ENCODE measurements at regions not wholly inside any gene's neighbourhood (a gene's known extent, or its start where the extent isn't known, plus 50 kb on each side); places are given as distances from the start of the nearest gene placed in this dataset.
A peak's percentile ranks its signal among the peaks of the same experiment; 100 is the strongest.

DNA sequence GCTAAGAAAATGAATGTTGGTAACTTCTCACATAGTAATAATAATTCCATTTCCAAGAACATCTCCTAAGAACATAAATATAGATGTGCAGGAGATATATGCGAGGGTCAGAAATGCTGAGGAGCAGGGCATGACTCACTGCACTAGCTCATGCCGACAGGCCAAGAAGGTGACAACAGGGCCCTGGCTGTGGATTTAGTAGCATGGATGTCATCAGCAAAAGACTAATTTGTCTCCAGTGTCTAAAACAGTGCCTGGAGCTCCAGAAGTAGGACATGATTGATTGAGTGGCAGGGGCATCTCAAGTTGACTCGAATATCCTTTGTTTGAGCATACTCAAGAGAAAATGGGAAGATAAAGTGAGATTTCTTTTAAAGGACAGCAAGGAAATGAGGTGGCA is 207.0 kb upstream of the FOXA2 start:
- no peak for DNase-seq

DNA sequence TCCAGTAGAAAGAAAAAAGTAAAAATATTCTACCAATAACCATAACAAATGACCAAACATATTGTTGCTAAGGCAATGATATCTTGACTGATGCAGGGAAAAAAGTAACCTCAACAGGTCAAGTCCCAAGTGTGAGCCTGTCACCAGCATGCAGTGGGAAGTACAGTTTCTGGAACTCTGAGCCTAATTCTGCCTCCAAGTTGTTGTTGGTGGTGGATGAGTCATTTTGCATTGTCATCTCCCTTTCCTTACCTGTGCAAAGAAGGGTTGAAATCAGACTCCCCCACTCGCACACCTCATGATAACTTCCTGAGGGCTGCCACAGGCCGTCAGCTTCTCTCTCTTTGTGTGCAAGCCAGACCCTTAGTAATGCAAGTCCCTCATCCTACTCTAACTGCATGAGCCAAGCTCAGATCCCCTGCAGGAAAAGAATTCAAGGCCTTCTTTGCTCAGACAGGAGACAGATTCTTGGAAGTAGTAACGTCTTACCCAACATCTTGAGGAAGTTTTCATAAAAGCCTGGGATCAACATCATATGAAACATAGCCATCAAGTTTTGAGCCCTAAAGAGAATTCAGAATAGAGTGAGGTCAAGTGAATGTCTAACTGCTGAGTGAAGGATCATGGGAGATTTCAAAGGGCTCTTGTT is 207.6 kb upstream of the FOXA2 start:
- DNase-seq, result no peak

DNA sequence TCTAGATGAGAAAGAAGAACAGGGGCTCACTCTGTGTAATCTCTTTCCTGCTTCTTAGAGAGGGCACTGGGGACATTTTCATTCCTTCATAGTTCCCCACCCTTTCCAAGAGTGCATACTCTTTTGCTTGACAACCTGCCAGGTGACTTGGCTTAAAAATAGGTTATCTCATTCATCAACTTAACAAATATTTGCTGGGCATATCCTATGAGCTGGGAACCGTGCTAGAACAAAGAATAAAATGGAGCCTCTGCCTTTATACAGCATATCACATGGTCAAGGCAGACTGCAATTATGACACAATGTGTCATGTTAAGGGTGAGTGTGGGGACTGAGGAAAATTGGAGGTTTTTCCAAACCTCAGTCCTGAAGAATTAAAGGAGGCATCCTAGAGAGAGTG is 209.8 kb upstream of the FOXA2 start:
- DNase-seq, result no peak

DNA sequence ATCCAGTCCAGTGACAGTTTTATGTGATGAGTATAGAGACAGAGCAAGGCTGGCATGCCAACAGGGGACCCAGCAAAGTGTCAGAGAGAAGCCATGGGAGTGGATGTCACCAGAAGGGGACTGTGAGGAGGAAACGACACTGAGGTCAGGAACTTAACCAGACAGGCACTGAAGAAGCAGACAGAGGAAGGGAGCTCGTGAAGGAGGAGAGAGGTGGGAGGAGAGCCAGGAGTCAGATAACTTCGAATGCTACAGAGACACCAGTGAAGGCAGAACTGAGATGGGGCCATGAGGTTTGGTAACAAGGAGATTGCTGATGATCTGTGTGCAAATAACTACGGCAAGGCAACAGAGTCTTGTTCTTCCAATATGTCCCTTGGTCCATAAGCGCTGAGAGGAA is 211.1 kb upstream of the FOXA2 start:
- DNase-seq, result no peak

DNA sequence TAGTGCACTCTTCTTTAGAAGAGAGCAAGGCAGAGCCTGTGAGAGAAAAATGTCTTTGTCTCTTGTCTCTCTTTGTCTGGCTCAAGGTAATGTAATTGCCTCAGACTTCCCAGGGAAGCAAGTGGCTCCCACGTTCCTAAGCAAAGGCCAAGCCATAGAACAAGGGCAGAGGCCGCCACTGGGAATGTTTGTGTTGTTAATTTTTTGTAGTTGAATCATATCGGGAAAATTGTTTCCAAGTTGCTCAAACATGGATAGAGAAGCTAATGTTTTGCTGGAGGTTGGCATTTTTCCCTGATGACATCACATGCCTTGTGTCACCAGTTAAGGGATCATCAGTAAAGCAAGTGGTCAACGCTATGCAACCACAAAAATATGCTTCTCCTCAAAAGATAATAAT is 211.5 kb upstream of the FOXA2 start:
- DNase-seq, result no peak

DNA sequence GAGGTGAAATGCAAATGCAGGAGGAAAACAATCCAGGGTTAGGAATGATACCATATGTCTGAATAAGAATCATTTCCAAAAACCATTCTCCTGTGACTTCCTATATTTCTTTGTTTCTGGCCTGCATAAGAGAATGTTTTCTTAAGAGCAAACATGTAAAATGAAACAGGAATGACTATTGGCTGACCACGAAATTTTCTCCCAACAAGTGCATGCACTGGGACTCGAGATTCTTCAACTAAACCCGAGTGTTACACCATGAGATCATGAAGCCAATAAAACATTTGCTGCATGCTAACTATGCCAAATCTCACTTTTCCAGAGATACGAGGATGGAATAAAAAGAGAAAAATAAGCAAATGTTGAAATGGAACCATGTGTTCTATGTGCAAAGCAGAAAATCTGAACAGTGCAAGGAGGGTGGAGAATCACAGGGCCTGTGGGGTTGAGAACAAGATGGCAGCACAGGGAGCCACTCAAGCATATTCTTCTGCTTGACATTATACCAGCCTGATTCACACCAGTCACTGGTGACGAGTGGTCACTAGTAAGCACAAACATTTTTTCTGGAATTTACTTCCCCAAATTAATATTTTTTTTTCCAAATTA is 212.2 kb upstream of the FOXA2 start:
- no peak for DNase-seq

DNA sequence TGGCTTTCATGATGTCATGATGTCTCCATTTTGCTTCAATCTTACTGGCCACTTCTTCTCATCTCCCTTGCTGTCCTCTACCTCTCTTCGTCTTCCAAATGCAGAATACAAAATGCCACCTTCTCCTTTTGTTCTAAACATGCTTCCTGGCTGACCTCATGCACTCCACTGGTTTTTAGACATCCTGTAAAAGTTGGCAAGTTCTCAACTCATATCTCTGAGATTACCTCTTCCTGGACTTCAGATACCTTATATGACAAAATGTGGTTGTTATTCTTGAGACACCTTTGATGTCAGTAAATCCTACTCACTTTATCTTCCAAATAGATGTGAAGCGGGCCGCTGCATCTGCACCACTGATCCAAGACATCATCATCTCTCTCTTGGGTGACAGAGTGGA is 212.7 kb upstream of the FOXA2 start:
- DNase-seq, result no peak

DNA sequence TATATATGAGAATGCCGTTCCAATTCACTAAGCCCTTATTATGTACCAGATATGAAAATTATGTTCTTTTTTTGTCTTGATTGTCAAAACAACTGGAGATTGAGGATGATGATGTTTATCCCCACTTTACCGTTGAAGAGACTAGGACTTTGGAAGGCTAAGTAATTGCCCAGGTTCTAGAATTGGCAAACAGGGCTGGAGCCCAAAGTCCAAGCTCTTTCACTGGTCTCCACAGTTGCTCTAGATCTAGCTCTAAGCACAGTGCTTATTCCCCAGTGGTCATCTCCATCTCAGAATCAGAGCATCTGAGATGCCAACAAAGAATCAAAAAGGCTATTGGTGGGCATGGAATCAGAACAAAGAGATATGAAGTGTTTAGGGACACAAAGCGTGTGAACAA is 215.3 kb upstream of the FOXA2 start:
- DNase-seq, result no peak

DNA sequence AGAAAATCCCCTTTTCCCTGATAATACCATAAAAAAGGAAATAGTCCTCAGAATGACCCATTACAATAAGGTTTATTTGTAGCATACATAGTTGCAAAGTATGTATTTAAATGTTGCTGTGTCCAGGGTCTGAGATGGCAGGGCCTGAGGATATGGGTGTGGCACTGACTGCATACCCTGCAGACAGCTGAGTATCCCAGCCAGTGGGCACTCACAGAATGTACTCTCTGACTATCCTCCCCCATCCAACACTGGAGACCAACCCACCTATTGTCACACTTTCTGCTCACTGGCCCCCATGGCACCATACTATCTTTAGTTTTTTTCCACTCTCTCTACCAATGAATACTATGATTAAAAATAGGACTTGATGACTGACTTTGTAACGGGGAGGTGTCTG is 215.8 kb upstream of the FOXA2 start:
- no peak for DNase-seq

DNA sequence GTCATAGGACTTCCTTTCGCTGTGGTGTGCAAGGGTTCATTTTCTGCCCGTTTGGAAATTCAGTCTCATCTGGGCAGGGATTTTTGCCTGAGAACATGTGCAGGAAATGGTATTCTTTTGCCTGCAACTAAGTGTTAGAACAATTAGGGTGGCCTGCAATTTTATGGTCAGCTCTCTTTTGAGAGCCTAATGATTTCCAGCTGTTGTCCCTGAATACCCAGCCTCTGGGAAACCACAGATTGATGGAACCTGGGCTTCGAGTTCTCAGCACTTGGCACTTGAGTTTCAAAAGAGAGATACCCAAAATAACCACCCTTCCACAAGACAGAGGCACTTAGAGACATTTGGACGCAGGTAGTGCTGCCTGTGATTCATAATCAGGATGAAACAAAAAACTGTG is 217.2 kb upstream of the FOXA2 start:
- no peak for DNase-seq

DNA sequence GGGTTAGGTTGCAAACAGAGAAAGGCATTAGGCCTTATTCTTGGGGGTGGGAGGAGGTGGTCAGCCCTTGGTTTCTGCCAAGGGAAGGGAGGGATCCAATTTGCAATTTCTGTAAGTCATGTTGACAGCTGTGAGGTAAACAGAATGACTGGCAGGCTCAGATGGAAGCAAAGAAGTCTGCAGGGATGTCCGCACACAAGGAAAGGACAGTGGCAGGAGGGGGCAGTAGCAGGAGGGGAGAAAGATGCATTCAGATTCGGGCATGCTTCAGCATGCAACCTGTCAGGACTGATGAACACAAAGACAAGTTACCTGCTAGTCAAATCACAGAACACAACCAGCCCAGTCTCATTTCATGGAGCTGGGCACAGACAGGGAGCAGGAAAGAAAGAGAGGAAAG is 217.9 kb upstream of the FOXA2 start:
- DNase-seq, result no peak

DNA sequence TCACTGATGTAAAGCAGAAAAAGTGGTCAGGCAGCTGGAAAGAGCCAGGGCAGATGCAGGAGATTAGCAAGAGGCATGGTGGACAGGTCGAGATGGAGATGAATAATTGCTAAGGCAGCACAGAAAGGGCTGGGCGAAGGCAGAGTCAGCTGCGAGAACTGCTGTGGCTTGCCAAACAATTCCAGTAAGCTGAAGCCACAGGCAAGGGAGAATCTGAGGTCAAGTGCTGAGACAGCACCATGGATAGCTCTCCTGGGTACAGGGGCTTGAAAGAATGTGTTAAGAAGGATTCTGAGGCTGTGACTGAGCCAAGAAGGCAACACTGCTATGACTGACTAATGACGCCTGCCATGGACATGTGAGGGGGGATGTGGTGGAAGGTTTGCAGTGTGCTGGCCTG is 220.8 kb upstream of the FOXA2 start:
- DNase-seq, result no peak

DNA sequence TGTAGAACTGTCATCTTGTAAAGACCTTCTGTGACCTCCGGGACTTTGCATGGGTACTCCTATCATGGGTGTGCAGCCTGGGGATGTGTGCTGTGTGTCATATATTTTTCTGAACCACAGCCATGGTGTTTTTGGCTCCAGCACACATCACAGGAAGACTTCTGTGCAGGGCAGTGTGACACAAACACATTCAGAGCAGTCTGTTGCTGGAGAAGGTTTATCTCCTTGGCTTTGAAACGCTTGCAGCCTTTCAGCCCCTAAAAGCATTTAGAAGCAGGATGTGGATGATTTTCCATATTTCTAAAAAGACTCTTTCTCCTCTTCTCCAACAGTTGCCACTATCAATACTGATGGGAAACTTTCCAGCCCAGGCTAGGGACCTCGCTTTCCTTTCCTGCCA is 221.6 kb upstream of the FOXA2 start:
- no peak for DNase-seq

DNA sequence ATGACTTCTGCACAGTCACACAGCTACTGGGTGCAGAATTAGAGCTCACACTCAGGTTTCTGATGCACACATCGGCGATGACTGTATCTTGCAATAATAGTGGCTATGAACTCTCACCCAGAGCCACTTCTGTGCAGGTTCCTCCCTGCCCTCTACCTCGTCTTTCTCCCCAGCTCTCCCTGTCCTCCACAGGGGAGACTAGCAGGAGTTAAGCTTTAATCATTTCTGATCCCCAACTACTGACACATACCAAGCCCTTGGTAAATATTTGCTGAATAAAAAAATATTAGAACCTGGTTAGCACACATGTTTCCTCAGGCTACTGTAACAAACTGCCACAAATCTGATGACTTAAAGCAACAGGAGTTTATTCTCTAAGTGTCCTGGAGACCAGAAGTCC is 222.7 kb upstream of the FOXA2 start:
- no peak for DNase-seq

DNA sequence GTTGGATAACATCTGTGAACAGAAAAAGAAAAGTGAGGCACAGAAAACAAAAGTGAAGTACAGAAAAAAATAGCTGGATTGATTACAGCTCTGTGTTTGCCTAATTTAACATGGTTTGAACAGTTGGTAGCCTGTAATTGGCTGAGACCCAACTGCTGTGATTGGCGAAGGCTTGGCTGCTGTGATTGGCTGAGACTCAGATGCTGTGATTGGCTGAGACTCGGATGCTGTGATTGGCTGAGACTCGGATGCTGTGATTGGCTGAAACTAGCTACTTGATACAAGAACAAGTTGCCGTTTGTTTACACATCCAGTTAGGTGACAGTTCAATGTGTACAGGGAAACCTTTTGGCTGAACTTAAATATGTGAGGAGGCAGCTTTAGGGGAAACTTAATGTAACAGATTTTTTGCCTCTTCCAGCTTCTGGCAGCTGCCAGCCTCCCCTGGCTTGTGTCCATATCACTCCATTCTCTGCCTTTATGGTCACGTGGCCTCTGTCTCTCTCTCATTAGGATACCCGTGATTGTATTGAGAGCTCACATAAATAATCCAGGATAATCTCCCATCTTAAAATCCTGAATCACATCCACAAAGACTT is 223.4 kb upstream of the FOXA2 start:
- DNase-seq, result peak in 2 of 56 donors; percentile 9 to 16

DNA sequence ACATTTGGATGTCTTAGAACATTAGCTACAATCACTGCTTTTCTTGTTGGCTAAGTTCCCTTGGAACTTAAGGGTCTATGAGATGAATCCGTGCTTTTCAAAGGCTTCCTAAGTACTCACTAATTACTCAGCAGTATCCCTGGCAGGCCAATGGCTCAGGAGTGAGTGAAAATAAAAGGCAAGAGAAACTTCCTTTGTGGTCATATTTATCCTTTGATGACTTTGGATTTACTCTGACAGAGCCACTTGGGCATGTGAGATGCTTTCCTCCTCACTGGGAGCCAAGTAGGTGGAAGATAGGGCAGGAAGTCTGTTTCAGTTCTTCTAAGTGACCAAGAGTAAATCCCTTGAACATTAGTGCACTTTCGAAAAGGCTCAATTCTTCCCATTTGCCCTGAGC is 224.3 kb upstream of the FOXA2 start:
- DNase-seq, result no peak

DNA sequence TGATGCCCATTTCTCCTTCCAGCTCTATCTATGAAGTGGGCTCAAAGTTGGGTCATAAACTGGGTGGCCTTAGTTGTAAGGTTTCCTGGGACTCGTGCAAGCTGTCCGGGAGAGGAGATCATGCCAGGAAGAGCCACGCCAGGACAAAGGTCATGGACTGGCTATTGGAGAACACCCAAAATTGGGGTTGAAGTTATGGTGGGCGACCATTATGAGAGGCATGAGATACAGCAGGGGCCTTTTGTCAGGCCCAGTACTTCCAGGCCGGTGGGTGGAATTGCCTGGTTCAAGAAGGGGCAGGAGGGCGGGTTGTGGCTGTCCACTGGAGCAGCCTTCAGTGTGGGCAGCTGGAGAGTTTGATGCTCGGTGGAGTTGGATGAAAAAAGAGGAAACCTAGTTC is 225.1 kb upstream of the SSTR4 start:
- no peak for DNase-seq

DNA sequence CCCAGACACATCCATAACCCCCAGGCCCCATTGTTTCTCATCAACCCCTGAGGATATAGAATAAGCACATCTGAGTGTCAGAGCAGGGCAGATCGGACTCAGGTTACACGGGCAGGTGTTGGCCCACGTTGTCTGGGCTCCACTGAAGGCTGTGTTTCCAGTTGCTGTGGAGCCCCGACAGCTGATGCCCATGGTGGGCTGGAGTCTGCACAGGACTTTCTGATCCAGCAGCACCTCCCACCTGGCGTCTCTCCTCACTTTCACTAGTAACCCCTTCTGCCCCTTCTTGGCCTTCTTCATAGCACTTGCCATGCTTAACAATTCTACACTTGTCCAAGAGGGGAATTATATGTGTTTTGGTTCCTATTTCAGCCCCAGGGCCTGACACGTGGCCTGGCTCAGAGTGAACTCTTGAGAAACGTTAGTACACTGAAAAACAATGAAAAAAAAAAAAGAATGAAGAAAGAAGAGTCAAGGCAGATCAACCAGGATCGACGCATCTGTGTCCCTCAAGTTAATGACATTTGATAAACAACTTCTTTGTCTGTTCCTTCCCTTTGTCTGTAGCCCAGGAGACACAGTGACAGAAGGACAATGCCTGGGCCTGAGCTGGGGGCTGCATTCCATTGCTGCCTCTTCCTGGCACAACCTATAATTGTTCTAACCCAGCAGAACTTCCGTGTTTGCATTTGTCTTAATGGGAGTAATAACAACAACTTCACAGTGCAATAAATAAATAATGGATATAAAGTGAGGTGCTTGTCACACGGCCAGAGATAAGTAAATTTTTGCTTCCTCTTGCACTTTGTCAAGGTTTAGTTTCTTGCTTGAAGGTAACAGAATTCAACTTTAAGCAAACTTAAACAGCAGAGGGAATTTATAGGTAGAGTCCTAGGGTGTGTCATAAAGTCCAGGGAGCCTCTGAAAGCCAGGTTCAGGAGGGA is 224.2 kb upstream of the SSTR4 start:
- DNase-seq, result no peak

DNA sequence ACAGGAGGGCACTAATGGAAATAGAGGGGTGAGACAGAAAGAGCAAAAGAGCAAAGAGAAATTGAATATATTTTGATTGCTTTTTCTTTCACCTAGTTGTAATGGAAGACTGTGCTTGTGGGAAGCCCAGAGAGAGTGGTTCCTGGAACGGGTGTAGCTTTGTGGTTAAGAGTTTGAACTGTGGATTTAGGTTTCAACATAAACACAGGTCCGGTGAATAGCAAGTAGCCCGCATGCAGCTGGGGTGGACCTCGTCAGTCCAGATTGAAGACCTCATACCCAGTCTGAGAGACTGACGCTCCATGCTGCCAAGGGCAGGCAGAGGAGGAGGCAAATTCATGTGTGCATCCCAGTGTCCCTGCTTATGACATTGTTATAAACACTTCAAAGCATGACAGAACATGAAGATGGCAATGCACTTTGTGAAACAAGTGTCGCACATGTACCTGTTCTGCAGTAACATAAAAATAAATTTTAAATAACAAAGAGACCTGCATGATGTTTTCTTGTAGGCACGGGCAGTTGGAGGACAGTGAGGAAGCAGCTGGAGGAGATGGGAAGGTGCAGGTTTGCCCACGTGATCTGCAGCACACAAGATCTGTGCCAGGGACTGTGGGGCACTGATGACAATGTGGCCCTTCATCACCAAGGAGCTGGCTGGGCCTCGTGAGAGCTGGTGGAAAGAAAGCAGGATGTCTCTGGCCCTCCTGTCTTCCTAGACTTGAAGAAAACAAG is 220.5 kb upstream of the SSTR4 start:
- DNase-seq, result peak in 1 of 56 donors; percentile 2

DNA sequence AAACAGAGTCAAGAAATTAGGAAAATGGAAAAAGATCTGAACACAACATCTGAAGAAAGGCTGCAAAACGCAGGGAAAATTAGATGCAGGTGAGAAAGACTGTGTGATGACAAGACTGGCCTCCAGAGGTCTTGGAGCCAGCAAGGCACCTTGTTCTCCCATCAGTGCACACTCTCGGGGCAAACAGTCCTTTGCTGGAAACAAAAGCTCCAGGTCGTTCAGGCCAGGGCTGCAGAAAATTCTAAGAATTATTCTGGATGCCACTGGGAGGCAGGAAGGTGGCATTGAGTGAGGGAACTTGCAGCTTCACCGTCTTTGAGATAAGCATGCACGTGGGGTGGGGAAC is 219.9 kb upstream of the SSTR4 start:
- peak in 1 of 56 donors; percentile 2 for DNase-seq

DNA sequence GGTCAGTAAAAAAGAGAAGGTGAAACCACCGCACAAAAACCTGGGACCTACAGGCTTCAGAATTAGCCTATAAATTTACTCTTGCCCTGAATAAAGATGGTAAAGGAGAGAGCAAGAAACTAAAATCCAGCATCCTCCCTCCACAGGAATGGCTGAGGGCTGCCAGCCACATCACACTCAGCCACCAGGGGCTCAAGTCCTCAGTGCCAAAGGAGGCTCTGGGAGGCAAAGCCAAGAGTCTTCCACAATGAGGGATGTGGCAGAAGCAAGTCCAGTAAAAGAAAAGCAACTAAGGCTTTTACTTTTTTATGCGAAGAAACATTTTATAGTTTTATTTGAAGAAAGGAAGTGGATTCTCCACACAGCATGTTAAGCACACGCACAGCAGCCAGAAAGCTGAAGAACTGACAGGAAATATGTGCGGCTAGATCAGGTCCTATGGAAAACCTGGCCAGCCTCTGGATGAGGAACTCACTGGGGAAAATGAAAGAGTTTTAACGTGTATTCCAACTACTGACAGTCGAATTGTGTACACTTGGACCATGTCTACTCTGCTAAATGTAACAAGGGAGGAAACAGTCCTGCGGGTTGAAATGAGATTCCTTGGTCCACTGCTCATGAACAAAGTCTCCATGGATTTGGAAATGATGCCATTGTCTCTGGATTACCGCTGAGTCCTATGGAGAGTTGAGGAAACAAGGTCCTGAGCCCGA is 219.4 kb upstream of the SSTR4 start:
- peak in 2 of 56 donors; percentile 1 to 15 for DNase-seq

Measured in nucleus accumbens (tissue), 56 donors.